ENCODE measurements at regions not wholly inside any gene's neighbourhood (a gene's known extent, or its start where the extent isn't known, plus 50 kb on each side); places are given as distances from the start of the nearest gene placed in this dataset.

GRCh38 chr9:16172796-16173195 is 620.0 kb downstream of the CCDC171 start:
- DNase-seq (no peak), ATAC-seq (no peak)
- intact Hi-C loops (cut with DNase I): no loop called here
- H3K4me3 ChIP-seq: no peak overlapping the region
- H3K27me3 ChIP-seq: no peaks in the 10 kb centered on the region
- TF ChIP-seq CTCF (IDR thresholded peaks at IDR 0.05): no peak
- no peaks in the 10 kb centered on the region for H3K9me3 ChIP-seq
- H3K36me3 ChIP-seq: no peaks in the 10 kb centered on the region
- no peak overlapping the region for H3K27ac ChIP-seq
- no peaks in the 10 kb centered on the region for H3K4me1 ChIP-seq

- Histone ChIP-seq H3K9me3 (peaks cover 0 to 2% of the 10 kb centered on the region in 2 donors), H3K36me3 (no peaks in the 10 kb centered on the region), H3K27ac (no peak overlapping the region), H3K4me1 (no peaks in the 10 kb centered on the region), H3K4me3 (no peak overlapping the region), H3K27me3 (no peaks in the 10 kb centered on the region)
- intact Hi-C loops (cut with DNase I): no loop called here
- DNase-seq: no peak
- no peak for TF ChIP-seq CTCF (IDR thresholded peaks at IDR 0.05)
- no peak for ATAC-seq
Observed at GRCh38 chr9:16174915-16175314, 622.1 kb downstream of the CCDC171 start.

- H3K27ac ChIP-seq: no peak overlapping the region
- H3K4me3 ChIP-seq: no peak overlapping the region
Observed at GRCh38 chr9:16175461-16175860, 622.6 kb downstream of the CCDC171 start.

GRCh38 chr9:16178294-16178693 is 625.5 kb downstream of the CCDC171 start:
- no peaks in the 10 kb centered on the region for H3K36me3 ChIP-seq
- no peak overlapping the region for H3K4me3 ChIP-seq
- H3K4me1 ChIP-seq: no peaks in the 10 kb centered on the region
- ATAC-seq: no peak
- TF ChIP-seq CTCF (IDR thresholded peaks at IDR 0.05): no peak
- H3K9me3 ChIP-seq: peaks cover 0 to 2% of the 10 kb centered on the region in 2 donors
- no peak overlapping the region for H3K27ac ChIP-seq
- DNase-seq: no peak
- intact Hi-C loops (cut with DNase I): no loop called here
- no peaks in the 10 kb centered on the region for H3K27me3 ChIP-seq

More at GRCh38 chr9:16175461-16175860, 622.6 kb downstream of the CCDC171 start:
- H3K9me3 ChIP-seq: peaks cover 0 to 2% of the 10 kb centered on the region in 2 donors
- DNase-seq: no peak
- no peaks in the 10 kb centered on the region for H3K27me3 ChIP-seq
- no peak for ATAC-seq
- H3K4me1 ChIP-seq: no peaks in the 10 kb centered on the region
- H3K36me3 ChIP-seq: no peaks in the 10 kb centered on the region
- intact Hi-C loops (cut with DNase I): no loop called here
- TF ChIP-seq CTCF (IDR thresholded peaks at IDR 0.05): no peak

- DNase-seq (no peak), ATAC-seq (no peak)
- H3K27ac ChIP-seq: no peak overlapping the region
- no peaks in the 10 kb centered on the region for H3K36me3 ChIP-seq
- H3K4me1 ChIP-seq: no peaks in the 10 kb centered on the region
- H3K9me3 ChIP-seq: peaks cover 0 to 2% of the 10 kb centered on the region in 2 donors
- no peak for TF ChIP-seq CTCF (IDR thresholded peaks at IDR 0.05)
- H3K4me3 ChIP-seq: no peak overlapping the region
- intact Hi-C loops (cut with DNase I): no loop called here
- H3K27me3 ChIP-seq: no peaks in the 10 kb centered on the region
Observed at GRCh38 chr9:16179566-16179965, 626.7 kb downstream of the CCDC171 start.

All from left lung (tissue), 4 donors.